WTC11 (cell line): ENCODE measurements at regions not wholly inside any gene's neighbourhood (a gene's known extent, or its start where the extent isn't known, plus 50 kb on each side); places are given as distances from the start of the nearest gene placed in this dataset.

Experiments used
- ATAC-seq: fragments of 200-7000 bp; cut with Tn5 transposase; 2 replicates; pipeline ENCODE4 v1.10.0; 2021; ENCODE audit warnings: mild to moderate bottlenecking, moderate library complexity
- CTCF ChIA-PET: fragments of 300-600 bp; sonication (Branson Sonifier 250); formaldehyde crosslinking; loops from one replicate; lab custom pipeline; 2021; ENCODE audit warnings: antibody characterized with exemption; lab: Charles Lee
- POLR2A ChIA-PET: fragments of 350-600 bp; sonication (Branson Sonifier 250); formaldehyde crosslinking; loops from one replicate; lab custom pipeline; 2021; ENCODE audit warnings: antibody characterized with exemption; lab: Charles Lee
- DNase-seq: peaks from one replicate; pipeline ENCODE4 v3.0.0; 2021; ENCODE audit warnings: low spot score
- H3K27ac Mint-ChIP-seq: 2 replicates; pipeline ENCODE4 v1.8.0; 2021; ENCODE audit warnings: mixed read lengths
- H3K27me3 Mint-ChIP-seq: 2 replicates; pipeline ENCODE4 v1.8.0; 2021; ENCODE audit warnings: low read depth, mild to moderate bottlenecking, moderate library complexity, mixed read lengths
- H3K36me3 Mint-ChIP-seq: 2 replicates; pipeline ENCODE4 v1.8.0; 2021; ENCODE audit warnings: mixed read lengths
- H3K4me1 Mint-ChIP-seq: 2 replicates; pipeline ENCODE4 v1.8.0; 2022; ENCODE audit warnings: mixed read lengths
- H3K4me3 Mint-ChIP-seq: 2 replicates; pipeline ENCODE4 v1.8.0; 2021; ENCODE audit warnings: mild to moderate bottlenecking, moderate library complexity, mixed read lengths
- H3K9me3 Mint-ChIP-seq: 2 replicates; pipeline ENCODE4 v1.8.0; 2021; ENCODE audit warnings: mixed read lengths
- ATF3 ChIP-seq: sonication (generic); formaldehyde crosslinking; conservative IDR thresholded peaks from 2 replicates; pipeline ENCODE4 v1.8.1; 2022; ENCODE audit warnings: mild to moderate bottlenecking, missing genetic modification reagents
- ESRRA ChIP-seq: sonication (generic); formaldehyde crosslinking; IDR thresholded peaks from 2 replicates; pipeline ENCODE4 v1.8.1; 2022; ENCODE audit warnings: mild to moderate bottlenecking, missing genetic modification reagents, borderline replicate concordance
- GABPB1 ChIP-seq: sonication (generic); formaldehyde crosslinking; IDR thresholded peaks from 2 replicates; pipeline ENCODE4 v1.8.1; 2023; ENCODE audit warnings: mild to moderate bottlenecking, missing genetic modification reagents
- IRF2 ChIP-seq: sonication (generic); formaldehyde crosslinking; IDR thresholded peaks from 2 replicates; pipeline ENCODE4 v1.8.0; 2022; ENCODE audit warnings: low read depth, missing genetic modification reagents, borderline replicate concordance
- MXD4 ChIP-seq: fragments of 250-450 bp; sonication (Bioruptor Pico); IDR thresholded peaks from 2 replicates; pipeline ENCODE4 v1.8.0; 2021; ENCODE audit warnings: mild to moderate bottlenecking, moderate library complexity, borderline replicate concordance
- MYBL2 ChIP-seq: sonication (generic); formaldehyde crosslinking; IDR thresholded peaks from 2 replicates; pipeline ENCODE4 v1.8.1; 2023; ENCODE audit warnings: mild to moderate bottlenecking, moderate library complexity, missing genetic modification reagents
- NR3C1 ChIP-seq: sonication (generic); formaldehyde crosslinking; conservative IDR thresholded peaks from 2 replicates; pipeline ENCODE4 v1.8.1; 2023; ENCODE audit warnings: low read depth, mild to moderate bottlenecking, missing genetic modification reagents
- PREB ChIP-seq: sonication (generic); formaldehyde crosslinking; IDR thresholded peaks from 2 replicates; pipeline ENCODE4 v1.8.1; 2022; ENCODE audit warnings: mild to moderate bottlenecking, missing genetic modification reagents, moderate library complexity, borderline replicate concordance
- SMAD4 ChIP-seq: sonication (generic); formaldehyde crosslinking; IDR thresholded peaks from 2 replicates; pipeline ENCODE4 v1.8.0; 2022; ENCODE audit warnings: mild to moderate bottlenecking, missing genetic modification reagents
- SP1 ChIP-seq: sonication (generic); formaldehyde crosslinking; conservative IDR thresholded peaks from 2 replicates; pipeline ENCODE4 v1.8.1; 2022; ENCODE audit warnings: missing genetic modification reagents
- TEAD1 ChIP-seq: sonication (generic); formaldehyde crosslinking; IDR thresholded peaks from 2 replicates; pipeline ENCODE4 v1.8.0; 2022; ENCODE audit warnings: mild to moderate bottlenecking, missing genetic modification reagents
- USF1 ChIP-seq: sonication (generic); formaldehyde crosslinking; IDR thresholded peaks from 2 replicates; pipeline ENCODE4 v1.8.0; 2022; ENCODE audit warnings: mild to moderate bottlenecking, missing genetic modification reagents
- ZBTB21 ChIP-seq: sonication (generic); formaldehyde crosslinking; IDR thresholded peaks from 2 replicates; pipeline ENCODE4 v1.8.1; 2023; ENCODE audit warnings: mild to moderate bottlenecking, missing genetic modification reagents, borderline replicate concordance
- ZNF138 ChIP-seq: sonication (generic); formaldehyde crosslinking; conservative IDR thresholded peaks from 2 replicates; pipeline ENCODE4 v1.8.1; 2022; ENCODE audit warnings: mild to moderate bottlenecking, moderate library complexity, missing genetic modification reagents
- ZNF232 ChIP-seq: sonication (generic); formaldehyde crosslinking; IDR thresholded peaks from 2 replicates; pipeline ENCODE4 v1.8.0; 2022; ENCODE audit warnings: mild to moderate bottlenecking, missing genetic modification reagents
- ZNF396 ChIP-seq: fragments of 250-450 bp; sonication (Bioruptor Pico); IDR thresholded peaks from 2 replicates; pipeline ENCODE4 v1.8.0; 2021; ENCODE audit warnings: mild to moderate bottlenecking, moderate library complexity, borderline replicate concordance
- ZSCAN18 ChIP-seq: fragments of 250-450 bp; sonication (Bioruptor Pico); IDR thresholded peaks from 2 replicates; pipeline ENCODE4 v2.1.2; 2022; ENCODE audit warnings: mild to moderate bottlenecking, moderate library complexity
- TF ChIP-seq, protein P1 (sequence below): fragments of 250-450 bp; sonication (Bioruptor Pico); conservative IDR thresholded peaks from 2 replicates; pipeline ENCODE4 v1.9.0; 2021; ENCODE audit warnings: mild to moderate bottlenecking
- TF ChIP-seq, protein P2 (sequence below): fragments of 250-450 bp; sonication (Bioruptor Pico); IDR thresholded peaks from 2 replicates; pipeline ENCODE4 v1.9.0; 2021; ENCODE audit warnings: mild to moderate bottlenecking

DNA sequence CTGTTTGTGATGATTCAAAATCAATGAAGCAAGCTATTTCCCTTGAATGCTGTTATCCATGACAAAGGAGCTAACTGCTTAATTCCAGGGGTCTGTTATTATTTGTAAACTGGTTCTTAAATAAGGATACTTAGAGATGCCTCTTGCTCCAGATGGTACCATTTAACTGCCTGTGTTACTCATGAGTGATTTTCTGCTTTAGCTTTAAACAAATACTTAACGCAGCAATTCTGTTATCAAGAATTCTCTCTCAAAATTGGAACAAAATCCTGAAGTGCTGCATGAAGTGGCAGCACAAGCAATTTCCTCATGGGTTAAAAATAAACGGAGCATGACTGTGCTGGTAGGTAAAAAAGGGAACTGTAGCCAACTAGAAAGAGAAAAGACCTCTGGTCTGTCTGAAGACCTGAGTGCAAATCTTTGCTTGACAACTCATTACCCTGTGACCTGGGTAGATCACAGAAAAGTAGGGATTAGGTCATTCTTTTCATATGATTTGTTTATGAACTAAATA is 62.5 kb upstream of the GBE1 start:
- H3K9me3 Mint-ChIP-seq, result peaks cover 16% of the 10 kb centered on the region
- ATAC-seq (peak; percentile 82), DNase-seq (no peak)
- H3K4me1 Mint-ChIP-seq, result peaks cover 27% of the 10 kb centered on the region
- H3K27me3 Mint-ChIP-seq, result no peaks in the 10 kb centered on the region
- peak overlapping the region; percentile 40; the same call in 1 of the 2 replicates for H3K4me3 Mint-ChIP-seq
- ChIA-PET CTCF (interaction anchor here (1.4 kb wide), 1 partner anchor 9 kb away, joined by 3 read pairs; no protein-coding TSS in a partner anchor), POLR2A (no interaction called here)
- H3K27ac Mint-ChIP-seq, result peak overlapping the region; percentile 81; the same call in 1 of the 2 replicates
- H3K36me3 Mint-ChIP-seq, result peaks cover 7% of the 10 kb centered on the region
- TF ChIP-seq GABPB1 (CRISPR knock-in tag) (no peak), SP1 (CRISPR knock-in tag) (no peak), ESRRA (CRISPR knock-in tag) (no peak), ZNF396 (no peak), ZBTB21 (no peak), ZNF138 (no peak), MYBL2 (CRISPR knock-in tag) (no peak), ZSCAN18 (CRISPR knock-in tag) (no peak), MXD4 (CRISPR knock-in tag) (no peak), TEAD1 (no peak), IRF2 (no peak), SMAD4 (CRISPR knock-in tag) (no peak), ATF3 (CRISPR knock-in tag) (no peak), PREB (no peak), ZNF232 (CRISPR knock-in tag) (no peak), USF1 (CRISPR knock-in tag) (no peak), NR3C1 (CRISPR knock-in tag) (no peak)
- TF ChIP-seq, protein P1, sequence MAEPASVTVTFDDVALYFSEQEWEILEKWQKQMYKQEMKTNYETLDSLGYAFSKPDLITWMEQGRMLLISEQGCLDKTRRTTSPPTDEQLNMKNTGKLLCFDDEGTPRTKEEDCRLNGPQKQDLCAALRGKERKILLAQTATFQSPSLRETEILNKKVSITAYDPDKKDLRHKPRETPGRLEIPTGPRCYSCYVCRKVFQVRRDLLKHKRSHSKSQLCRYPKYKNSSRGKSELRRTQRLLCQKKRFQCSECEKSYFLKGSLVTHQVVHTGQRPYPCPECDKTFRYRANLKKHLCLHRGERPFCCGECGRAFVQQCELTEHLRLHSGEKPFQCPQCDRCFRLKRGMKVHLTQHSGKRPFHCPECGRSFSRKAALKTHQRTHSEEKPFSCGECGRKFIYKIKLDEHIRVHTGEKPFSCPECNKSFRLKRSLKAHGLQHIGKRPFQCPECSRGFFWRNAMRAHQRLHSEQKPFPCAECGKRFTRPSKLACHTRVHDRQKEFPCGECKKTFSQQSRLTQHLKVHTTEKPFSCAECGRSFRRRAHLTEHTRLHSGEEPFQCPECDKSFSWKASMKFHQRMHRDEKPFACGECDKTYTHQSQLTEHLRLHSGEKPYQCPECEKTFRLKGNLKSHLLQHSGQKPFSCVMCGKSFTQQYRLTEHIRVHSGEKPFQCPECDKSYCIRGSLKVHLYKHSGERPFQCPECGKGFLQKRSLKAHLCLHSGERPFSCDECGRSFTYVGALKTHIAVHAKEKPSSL (CRISPR knock-in tag), result no peak

- peak; percentile 20; the same call in 1 of the 2 replicates for ATAC-seq
- H3K9me3 Mint-ChIP-seq, result peaks cover 25% of the 10 kb centered on the region
- H3K27me3 Mint-ChIP-seq, result no peaks in the 10 kb centered on the region
- no peak for DNase-seq
- H3K36me3 Mint-ChIP-seq, result peaks cover 7% of the 10 kb centered on the region
- H3K4me1 Mint-ChIP-seq, result peaks cover 27% of the 10 kb centered on the region
- H3K27ac Mint-ChIP-seq, result no peak overlapping the region
- H3K4me3 Mint-ChIP-seq, result no peak overlapping the region
- POLR2A ChIA-PET, result no interaction called here
- TF ChIP-seq, protein P2, sequence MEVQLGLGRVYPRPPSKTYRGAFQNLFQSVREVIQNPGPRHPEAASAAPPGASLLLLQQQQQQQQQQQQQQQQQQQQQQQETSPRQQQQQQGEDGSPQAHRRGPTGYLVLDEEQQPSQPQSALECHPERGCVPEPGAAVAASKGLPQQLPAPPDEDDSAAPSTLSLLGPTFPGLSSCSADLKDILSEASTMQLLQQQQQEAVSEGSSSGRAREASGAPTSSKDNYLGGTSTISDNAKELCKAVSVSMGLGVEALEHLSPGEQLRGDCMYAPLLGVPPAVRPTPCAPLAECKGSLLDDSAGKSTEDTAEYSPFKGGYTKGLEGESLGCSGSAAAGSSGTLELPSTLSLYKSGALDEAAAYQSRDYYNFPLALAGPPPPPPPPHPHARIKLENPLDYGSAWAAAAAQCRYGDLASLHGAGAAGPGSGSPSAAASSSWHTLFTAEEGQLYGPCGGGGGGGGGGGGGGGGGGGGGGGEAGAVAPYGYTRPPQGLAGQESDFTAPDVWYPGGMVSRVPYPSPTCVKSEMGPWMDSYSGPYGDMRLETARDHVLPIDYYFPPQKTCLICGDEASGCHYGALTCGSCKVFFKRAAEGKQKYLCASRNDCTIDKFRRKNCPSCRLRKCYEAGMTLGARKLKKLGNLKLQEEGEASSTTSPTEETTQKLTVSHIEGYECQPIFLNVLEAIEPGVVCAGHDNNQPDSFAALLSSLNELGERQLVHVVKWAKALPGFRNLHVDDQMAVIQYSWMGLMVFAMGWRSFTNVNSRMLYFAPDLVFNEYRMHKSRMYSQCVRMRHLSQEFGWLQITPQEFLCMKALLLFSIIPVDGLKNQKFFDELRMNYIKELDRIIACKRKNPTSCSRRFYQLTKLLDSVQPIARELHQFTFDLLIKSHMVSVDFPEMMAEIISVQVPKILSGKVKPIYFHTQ (CRISPR knock-in tag), result no peak
- CTCF ChIA-PET, result no interaction called here
Measured at GRCh38 chr3:81823086-81823485, 61.6 kb upstream of the GBE1 start.
